ENCODE measurements at regions not wholly inside any gene's neighbourhood (a gene's known extent, or its start where the extent isn't known, plus 50 kb on each side); places are given as distances from the start of the nearest gene placed in this dataset.

- Histone ChIP-seq H3K4me1 (ENCODE audit: insufficient read depth, low read length) (no peaks in the 10 kb centered on the region; the same call in 1 of the 2 replicates), H3K9ac (ENCODE audit: low read depth, low read length) (no peak overlapping the region), H3K36me3 (ENCODE audit: insufficient read depth, low read length) (no peaks in the 10 kb centered on the region), H3K9me3 (ENCODE audit: control insufficient read depth, insufficient read depth, low read length) (no peaks in the 10 kb centered on the region; the same call in 1 of the 2 replicates)
Observed at GRCh38 chr6:166036316-166037095, 131.1 kb downstream of the TBXT start.

DNA sequence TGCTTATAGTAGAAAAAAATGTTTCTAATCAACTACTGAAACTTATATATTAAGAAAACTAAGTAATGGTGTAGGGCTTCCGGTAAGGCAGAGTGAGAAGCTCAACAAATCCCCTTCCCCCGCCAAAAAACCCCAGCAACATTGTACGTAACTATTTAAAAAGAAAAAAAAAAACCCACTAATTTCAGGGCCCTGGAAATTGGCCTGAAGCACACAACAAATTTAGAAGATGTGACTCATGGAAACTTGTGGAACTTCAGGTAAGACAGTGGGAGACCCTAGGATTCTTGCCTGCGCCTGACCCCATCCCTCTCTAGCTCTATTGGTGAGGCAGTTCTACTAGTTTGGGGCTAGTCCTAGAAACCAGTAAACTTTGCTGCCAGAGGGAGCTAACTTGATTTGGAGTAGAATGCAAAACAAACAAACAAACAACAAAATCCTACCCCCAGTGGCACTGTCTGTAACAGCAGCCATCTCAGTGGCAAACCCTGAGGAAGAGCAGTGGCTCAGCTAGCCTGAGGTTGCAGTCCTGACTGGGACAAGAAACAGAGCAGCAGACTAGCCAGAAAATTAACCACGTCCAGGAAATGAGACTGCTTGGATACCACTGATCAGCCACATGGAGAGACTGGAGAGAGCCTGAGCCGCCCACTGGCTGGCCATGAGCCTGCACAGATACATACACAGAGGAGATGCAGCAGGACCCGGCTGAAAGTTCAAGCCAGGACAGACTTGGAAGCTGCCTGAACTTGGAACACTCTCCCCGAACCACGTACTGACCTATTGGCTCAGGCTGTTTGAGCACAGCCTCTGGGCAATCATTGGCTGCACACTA is 135.1 kb downstream of the TBXT start:
- no peaks in the 10 kb centered on the region for H3K36me3 ChIP-seq (ENCODE audit: insufficient read depth, low read length)
- H3K9me3 ChIP-seq (ENCODE audit: control insufficient read depth, insufficient read depth, low read length), result no peaks in the 10 kb centered on the region; the same call in 1 of the 2 replicates
- no peaks in the 10 kb centered on the region; the same call in none of the 2 replicates for H3K4me1 ChIP-seq (ENCODE audit: insufficient read depth, low read length)
- H3K9ac ChIP-seq (ENCODE audit: low read depth, low read length), result no peak overlapping the region

DNA sequence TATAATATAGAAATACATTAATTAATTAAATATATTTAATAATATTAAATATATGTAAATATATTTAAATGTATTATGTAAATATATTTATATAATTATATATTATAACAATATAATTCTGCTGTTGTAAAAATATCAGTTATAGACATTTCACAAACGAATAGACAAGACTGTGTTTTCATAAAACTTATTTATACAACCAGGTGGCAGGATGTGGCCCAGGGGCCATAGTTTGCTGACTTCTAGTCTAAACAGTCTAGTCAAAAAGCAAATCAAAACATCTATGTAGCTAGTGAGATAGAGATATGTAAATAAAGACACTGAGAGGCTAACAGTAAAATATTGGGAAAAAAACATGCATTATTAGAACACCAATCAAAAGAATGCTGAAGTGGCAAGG is 136.4 kb downstream of the TBXT start:
- Histone ChIP-seq H3K4me1 (ENCODE audit: insufficient read depth, low read length) (no peaks in the 10 kb centered on the region; the same call in none of the 2 replicates), H3K36me3 (ENCODE audit: insufficient read depth, low read length) (no peaks in the 10 kb centered on the region), H3K9ac (ENCODE audit: low read depth, low read length) (no peak overlapping the region), H3K9me3 (ENCODE audit: control insufficient read depth, insufficient read depth, low read length) (no peaks in the 10 kb centered on the region; the same call in 1 of the 2 replicates)

DNA sequence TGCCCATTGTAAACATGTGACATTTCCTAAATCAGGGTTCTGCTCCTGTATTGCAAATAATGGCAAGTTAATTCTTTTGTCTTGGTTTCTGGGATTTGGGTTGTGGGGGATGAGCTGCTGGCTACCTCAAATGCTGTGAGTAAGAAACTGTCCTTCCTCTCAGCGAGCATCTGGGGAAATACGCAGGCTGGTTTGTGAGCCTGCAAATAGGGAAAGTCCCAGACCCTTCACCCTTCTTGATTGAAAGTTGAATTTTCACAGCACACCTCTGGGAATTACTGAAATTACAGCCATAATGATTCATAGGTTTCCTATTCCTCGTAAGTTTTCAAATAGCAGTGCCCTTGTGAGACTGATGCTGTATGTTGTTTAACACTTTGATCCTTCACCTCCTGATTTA is 138.1 kb downstream of the TBXT start:
- Histone ChIP-seq H3K9me3 (ENCODE audit: control insufficient read depth, insufficient read depth, low read length) (no peaks in the 10 kb centered on the region), H3K4me1 (ENCODE audit: insufficient read depth, low read length) (no peaks in the 10 kb centered on the region; the same call in none of the 2 replicates), H3K9ac (ENCODE audit: low read depth, low read length) (no peak overlapping the region), H3K36me3 (ENCODE audit: insufficient read depth, low read length) (no peaks in the 10 kb centered on the region)

DNA sequence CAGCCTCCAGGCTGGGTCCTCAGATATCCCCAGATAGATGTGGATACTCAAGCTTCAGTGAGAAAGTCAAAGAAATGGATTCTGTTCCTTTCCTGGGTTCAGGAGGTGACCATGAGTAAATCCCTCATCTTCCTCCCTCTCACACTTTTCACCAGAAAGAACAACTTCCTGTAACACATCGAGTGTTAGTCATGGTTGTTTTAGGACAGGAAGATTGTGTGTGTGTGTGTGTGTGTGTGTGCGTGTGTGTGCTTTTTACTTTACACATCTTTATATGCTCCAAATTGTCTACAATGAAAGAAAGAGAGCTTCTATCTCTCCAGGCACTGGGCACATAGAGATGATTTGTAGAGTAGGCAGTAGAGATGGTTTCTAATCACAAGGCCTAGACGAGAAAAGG is 139.9 kb downstream of the TBXT start:
- no peaks in the 10 kb centered on the region for H3K9me3 ChIP-seq (ENCODE audit: control insufficient read depth, insufficient read depth, low read length)
- H3K4me1 ChIP-seq (ENCODE audit: insufficient read depth, low read length), result no peaks in the 10 kb centered on the region; the same call in none of the 2 replicates
- H3K36me3 ChIP-seq (ENCODE audit: insufficient read depth, low read length), result no peaks in the 10 kb centered on the region
- H3K9ac ChIP-seq (ENCODE audit: low read depth, low read length), result no peak overlapping the region

DNA sequence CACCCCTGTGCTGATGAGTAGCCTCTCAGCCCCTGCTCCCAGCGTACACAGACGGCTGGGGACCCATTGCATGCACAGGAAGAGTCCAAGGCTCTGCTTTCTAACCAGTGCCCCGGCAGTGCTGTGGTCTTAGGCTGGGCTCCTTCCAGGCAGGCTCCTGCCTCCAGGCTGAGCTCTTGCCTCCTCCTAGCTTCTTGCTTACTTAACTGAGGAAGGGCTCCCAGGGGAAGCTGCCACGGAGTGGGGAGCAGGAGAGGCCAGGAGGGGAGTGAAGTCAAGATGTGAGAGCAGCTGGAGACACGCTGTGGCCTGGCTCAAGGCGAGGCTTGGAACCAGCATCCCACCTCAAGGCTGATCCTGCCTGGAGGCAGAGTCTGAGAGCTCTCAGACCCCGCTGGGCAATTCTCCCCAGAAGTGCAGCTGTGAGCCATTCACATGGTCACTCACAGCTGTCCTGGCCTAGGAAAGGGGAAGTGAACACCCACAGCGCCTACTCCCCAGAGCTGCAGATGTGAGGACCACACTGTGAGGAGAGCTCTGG is 141.0 kb downstream of the TBXT start:
- Histone ChIP-seq H3K4me1 (ENCODE audit: insufficient read depth, low read length) (no peaks in the 10 kb centered on the region; the same call in 1 of the 2 replicates), H3K9me3 (ENCODE audit: control insufficient read depth, insufficient read depth, low read length) (no peaks in the 10 kb centered on the region), H3K9ac (ENCODE audit: low read depth, low read length) (no peak overlapping the region), H3K36me3 (ENCODE audit: insufficient read depth, low read length) (no peaks in the 10 kb centered on the region)

GRCh38 chr6:166025149-166025898 is 142.3 kb downstream of the TBXT start:
- Histone ChIP-seq H3K36me3 (ENCODE audit: insufficient read depth, low read length) (no peaks in the 10 kb centered on the region), H3K4me1 (ENCODE audit: insufficient read depth, low read length) (no peaks in the 10 kb centered on the region; the same call in 1 of the 2 replicates), H3K9ac (ENCODE audit: low read depth, low read length) (no peak overlapping the region), H3K9me3 (ENCODE audit: control insufficient read depth, insufficient read depth, low read length) (no peaks in the 10 kb centered on the region)

GRCh38 chr6:166024252-166024651 is 143.4 kb downstream of the TBXT start:
- Histone ChIP-seq H3K36me3 (ENCODE audit: insufficient read depth, low read length) (no peaks in the 10 kb centered on the region), H3K9ac (ENCODE audit: low read depth, low read length) (no peak overlapping the region), H3K4me1 (ENCODE audit: insufficient read depth, low read length) (no peaks in the 10 kb centered on the region), H3K9me3 (ENCODE audit: control insufficient read depth, insufficient read depth, low read length) (no peaks in the 10 kb centered on the region)

GRCh38 chr6:166023273-166023989 is 144.2 kb downstream of the TBXT start:
- Histone ChIP-seq H3K9ac (ENCODE audit: low read depth, low read length) (no peak overlapping the region), H3K36me3 (ENCODE audit: insufficient read depth, low read length) (no peaks in the 10 kb centered on the region), H3K9me3 (ENCODE audit: control insufficient read depth, insufficient read depth, low read length) (no peaks in the 10 kb centered on the region), H3K4me1 (ENCODE audit: insufficient read depth, low read length) (no peaks in the 10 kb centered on the region)

GRCh38 chr6:166021429-166021828 is 146.2 kb downstream of the TBXT start:
- peaks cover 7% of the 10 kb centered on the region for H3K9me3 ChIP-seq (ENCODE audit: control insufficient read depth, insufficient read depth, low read length)
- no peaks in the 10 kb centered on the region for H3K36me3 ChIP-seq (ENCODE audit: insufficient read depth, low read length)
- H3K4me1 ChIP-seq (ENCODE audit: insufficient read depth, low read length), result no peaks in the 10 kb centered on the region
- H3K9ac ChIP-seq (ENCODE audit: low read depth, low read length), result no peak overlapping the region

DNA sequence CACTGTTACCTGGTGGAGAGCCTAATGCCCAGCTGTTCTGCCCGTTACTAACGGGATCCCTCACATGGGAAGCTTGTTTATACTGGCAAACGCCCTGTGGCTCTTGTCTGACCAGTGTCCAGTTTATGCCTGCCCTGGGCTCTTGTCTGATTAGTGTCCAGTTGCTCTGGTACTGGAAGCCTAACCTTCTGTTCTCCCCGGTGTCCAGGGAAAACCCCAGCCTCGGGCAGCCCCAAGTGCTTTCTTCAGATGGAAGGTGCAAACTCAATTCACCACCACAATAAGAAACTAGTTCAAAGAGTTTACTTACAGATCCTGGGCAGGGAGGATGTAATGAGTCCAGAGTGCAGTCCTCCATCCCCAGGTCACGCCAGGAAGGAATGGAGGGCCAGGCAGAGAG is 148.4 kb downstream of the TBXT start:
- Histone ChIP-seq H3K36me3 (ENCODE audit: insufficient read depth, low read length) (no peaks in the 10 kb centered on the region), H3K4me1 (ENCODE audit: insufficient read depth, low read length) (no peaks in the 10 kb centered on the region), H3K9me3 (ENCODE audit: control insufficient read depth, insufficient read depth, low read length) (peaks cover 7% of the 10 kb centered on the region), H3K9ac (ENCODE audit: low read depth, low read length) (no peak overlapping the region)

- Histone ChIP-seq H3K36me3 (ENCODE audit: insufficient read depth, low read length) (no peaks in the 10 kb centered on the region), H3K9me3 (ENCODE audit: control insufficient read depth, insufficient read depth, low read length) (peaks cover 7% of the 10 kb centered on the region), H3K4me1 (ENCODE audit: insufficient read depth, low read length) (no peaks in the 10 kb centered on the region), H3K9ac (ENCODE audit: low read depth, low read length) (no peak overlapping the region)
Observed at GRCh38 chr6:166017032-166017635, 150.5 kb downstream of the TBXT start.

DNA sequence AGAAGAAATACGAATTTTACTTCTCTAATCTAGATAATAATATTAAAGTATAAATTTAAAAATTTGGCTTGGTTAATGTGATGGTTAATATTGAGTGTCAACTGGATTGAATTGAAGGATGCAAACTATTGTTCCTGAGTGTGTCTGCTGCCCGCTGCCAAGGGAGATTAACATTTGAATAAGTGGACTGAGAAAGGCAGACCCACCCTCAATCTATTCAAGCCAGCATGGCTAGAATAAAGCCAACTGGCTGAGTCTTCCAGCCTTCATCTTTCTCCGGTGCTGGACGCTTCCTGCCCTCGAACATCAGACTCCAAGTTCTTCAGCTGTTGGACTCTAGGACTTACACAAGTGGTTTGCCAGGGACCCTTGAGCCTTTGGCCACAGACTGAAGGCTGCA is 152.7 kb downstream of the TBXT start:
- H3K4me1 ChIP-seq (ENCODE audit: insufficient read depth, low read length), result no peaks in the 10 kb centered on the region
- H3K36me3 ChIP-seq (ENCODE audit: insufficient read depth, low read length), result no peaks in the 10 kb centered on the region
- H3K9me3 ChIP-seq (ENCODE audit: control insufficient read depth, insufficient read depth, low read length), result peaks cover 7% of the 10 kb centered on the region
- H3K9ac ChIP-seq (ENCODE audit: low read depth, low read length), result no peak overlapping the region
